ENCODE measurements at regions not wholly inside any gene's neighbourhood (a gene's known extent, or its start where the extent isn't known, plus 50 kb on each side); places are given as distances from the start of the nearest gene placed in this dataset.
"Not testable (repeated sequence)": the region's sequence is repeated elsewhere in the genome, so short reads cannot be mapped to it uniquely, and the experiment has no call there.

DNA sequence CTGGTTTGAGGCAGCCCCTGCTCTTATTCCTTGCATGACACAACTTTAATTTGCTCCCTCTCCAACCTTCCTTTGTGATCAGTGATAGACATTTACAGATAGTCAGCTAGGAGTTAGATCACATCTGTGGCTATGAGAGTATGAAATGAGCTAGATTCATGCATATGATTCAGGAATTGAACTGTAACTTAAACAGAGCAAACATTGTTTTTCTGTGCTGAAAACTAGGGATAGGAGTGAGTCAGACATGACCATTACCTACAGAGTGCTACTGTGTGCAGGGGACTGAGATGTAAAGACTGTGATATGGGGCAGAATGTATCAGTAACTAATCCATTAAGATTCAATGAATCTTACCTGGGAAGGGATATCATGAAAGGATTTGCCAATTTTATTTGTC, 279.4 kb upstream of the SPTLC3 start:
- DNase-seq (ENCODE audit: insufficient read length, low spot score) = no peak
- TF ChIP-seq POLR2A (IDR thresholded peaks at IDR 0.05; ENCODE audit: low read depth, low read length) (no peak), TAF1 (IDR thresholded peaks at IDR 0.05; ENCODE audit: low read depth, low read length) (no peak), POLR2AphosphoS5 (IDR thresholded peaks at IDR 0.05; ENCODE audit: low read depth, low read length) (no peak), SPI1 (IDR thresholded peaks at IDR 0.05; ENCODE audit: low read depth, low read length) (no peak), POU2F2 (IDR thresholded peaks at IDR 0.05; ENCODE audit: low read depth, low read length) (no peak), PAX5 (IDR thresholded peaks at IDR 0.05; ENCODE audit: insufficient read depth, low read length, severe bottlenecking) (no peak)
- FAIRE-seq = no peak

GRCh38 chr20:12733811-12734210, 275.0 kb upstream of the SPTLC3 start:
- TF ChIP-seq SPI1 (IDR thresholded peaks at IDR 0.05; ENCODE audit: low read depth, low read length) = no peak
- TF ChIP-seq POU2F2 (IDR thresholded peaks at IDR 0.05; ENCODE audit: low read depth, low read length) = no peak
- TF ChIP-seq POLR2A (IDR thresholded peaks at IDR 0.05; ENCODE audit: low read depth, low read length) = no peak
- TF ChIP-seq PAX5 (IDR thresholded peaks at IDR 0.05; ENCODE audit: insufficient read depth, low read length, severe bottlenecking) = no peak
- no peak for TF ChIP-seq POLR2AphosphoS5 (IDR thresholded peaks at IDR 0.05; ENCODE audit: low read depth, low read length)
- TF ChIP-seq TAF1 (IDR thresholded peaks at IDR 0.05; ENCODE audit: low read depth, low read length) = no peak
- DNase-seq (ENCODE audit: insufficient read length, low spot score) = no peak
- FAIRE-seq = no peak

DNA sequence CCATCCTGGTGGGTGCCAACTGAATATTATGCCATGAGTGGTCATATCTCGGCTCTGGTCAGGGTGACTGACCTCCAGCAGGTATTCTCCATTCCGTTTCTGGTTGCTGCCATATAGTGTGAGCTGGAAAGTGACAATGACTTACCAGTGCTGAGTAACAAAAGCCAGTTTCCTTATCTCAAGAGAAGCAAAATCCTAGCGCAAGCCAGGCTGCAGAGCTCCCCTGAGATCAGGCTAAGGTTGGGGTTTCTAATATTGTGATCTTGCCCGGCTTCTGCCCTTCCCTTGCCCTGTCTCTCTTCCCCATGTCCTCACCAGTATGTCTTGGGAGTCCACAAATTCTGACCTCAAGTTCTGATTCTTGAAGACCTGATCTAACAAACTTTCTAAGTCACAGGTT, 271.3 kb upstream of the SPTLC3 start:
- TF ChIP-seq SPI1 (IDR thresholded peaks at IDR 0.05; ENCODE audit: low read depth, low read length) (no peak), POU2F2 (IDR thresholded peaks at IDR 0.05; ENCODE audit: low read depth, low read length) (no peak), TAF1 (IDR thresholded peaks at IDR 0.05; ENCODE audit: low read depth, low read length) (no peak), POLR2A (IDR thresholded peaks at IDR 0.05; ENCODE audit: low read depth, low read length) (no peak), PAX5 (IDR thresholded peaks at IDR 0.05; ENCODE audit: insufficient read depth, low read length, severe bottlenecking) (no peak), POLR2AphosphoS5 (IDR thresholded peaks at IDR 0.05; ENCODE audit: low read depth, low read length) (no peak)
- no peak for DNase-seq (ENCODE audit: insufficient read length, low spot score)
- FAIRE-seq = no peak

DNA sequence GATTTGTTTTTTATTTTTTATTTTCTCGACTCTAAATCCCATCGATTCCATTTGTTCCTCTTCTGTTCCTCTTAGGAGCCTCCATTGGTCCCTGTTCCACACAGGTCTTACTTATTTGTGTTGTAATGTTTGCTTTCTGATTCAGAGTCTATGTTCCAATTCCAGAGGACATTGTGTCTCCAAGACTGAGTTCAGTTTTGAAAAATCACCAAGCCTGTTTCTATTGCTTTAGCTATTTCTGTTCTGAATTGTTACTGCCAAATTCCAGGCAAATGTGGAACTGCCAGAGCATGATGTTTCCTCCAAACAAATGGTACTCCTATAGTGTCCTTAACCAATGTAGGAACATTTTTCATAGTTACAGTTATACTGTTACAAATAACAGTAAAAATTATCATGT, 270.9 kb upstream of the SPTLC3 start:
- FAIRE-seq (no peak), DNase-seq (ENCODE audit: insufficient read length, low spot score) (no peak)
- no peak for TF ChIP-seq POU2F2 (IDR thresholded peaks at IDR 0.05; ENCODE audit: low read depth, low read length)
- no peak for TF ChIP-seq SPI1 (IDR thresholded peaks at IDR 0.05; ENCODE audit: low read depth, low read length)
- TF ChIP-seq TAF1 (IDR thresholded peaks at IDR 0.05; ENCODE audit: low read depth, low read length) = no peak
- no peak for TF ChIP-seq POLR2A (IDR thresholded peaks at IDR 0.05; ENCODE audit: low read depth, low read length)
- no peak for TF ChIP-seq PAX5 (IDR thresholded peaks at IDR 0.05; ENCODE audit: insufficient read depth, low read length, severe bottlenecking)
- no peak for TF ChIP-seq POLR2AphosphoS5 (IDR thresholded peaks at IDR 0.05; ENCODE audit: low read depth, low read length)

DNA sequence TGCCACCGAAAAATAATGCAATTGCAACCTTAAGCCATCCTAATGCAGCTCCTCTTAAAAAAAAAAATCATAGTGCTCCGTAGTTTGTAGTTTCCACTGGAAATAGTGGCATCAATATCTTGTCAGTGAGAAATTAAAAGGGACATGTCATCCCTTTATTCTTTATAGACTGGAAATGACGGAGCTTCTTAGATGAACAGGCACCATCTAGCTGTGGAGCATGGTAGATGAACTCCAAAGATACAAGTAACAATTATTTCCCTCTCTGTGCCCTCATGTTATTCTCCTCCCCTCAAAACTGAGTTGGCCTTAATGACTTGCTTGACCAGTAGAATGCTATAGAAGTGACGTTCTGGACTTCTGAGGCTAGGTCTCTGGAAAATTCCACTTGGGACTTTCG, 268.1 kb upstream of the SPTLC3 start:
- no peak for TF ChIP-seq SPI1 (IDR thresholded peaks at IDR 0.05; ENCODE audit: low read depth, low read length)
- FAIRE-seq (no peak), DNase-seq (ENCODE audit: insufficient read length, low spot score) (no peak)

- TF ChIP-seq POU2F2 (IDR thresholded peaks at IDR 0.05; ENCODE audit: low read depth, low read length) = no peak
- TF ChIP-seq POLR2A (IDR thresholded peaks at IDR 0.05; ENCODE audit: low read depth, low read length) = no peak
- no peak for TF ChIP-seq POLR2AphosphoS5 (IDR thresholded peaks at IDR 0.05; ENCODE audit: low read depth, low read length)
- TF ChIP-seq SPI1 (IDR thresholded peaks at IDR 0.05; ENCODE audit: low read depth, low read length) = no peak
- TF ChIP-seq PAX5 (IDR thresholded peaks at IDR 0.05; ENCODE audit: insufficient read depth, low read length, severe bottlenecking) = no peak
- no peak for TF ChIP-seq TAF1 (IDR thresholded peaks at IDR 0.05; ENCODE audit: low read depth, low read length)
- DNase-seq (ENCODE audit: insufficient read length, low spot score) = no peak
- FAIRE-seq = no peak
Measured at GRCh38 chr20:12744037-12744436, 264.7 kb upstream of the SPTLC3 start.

DNA sequence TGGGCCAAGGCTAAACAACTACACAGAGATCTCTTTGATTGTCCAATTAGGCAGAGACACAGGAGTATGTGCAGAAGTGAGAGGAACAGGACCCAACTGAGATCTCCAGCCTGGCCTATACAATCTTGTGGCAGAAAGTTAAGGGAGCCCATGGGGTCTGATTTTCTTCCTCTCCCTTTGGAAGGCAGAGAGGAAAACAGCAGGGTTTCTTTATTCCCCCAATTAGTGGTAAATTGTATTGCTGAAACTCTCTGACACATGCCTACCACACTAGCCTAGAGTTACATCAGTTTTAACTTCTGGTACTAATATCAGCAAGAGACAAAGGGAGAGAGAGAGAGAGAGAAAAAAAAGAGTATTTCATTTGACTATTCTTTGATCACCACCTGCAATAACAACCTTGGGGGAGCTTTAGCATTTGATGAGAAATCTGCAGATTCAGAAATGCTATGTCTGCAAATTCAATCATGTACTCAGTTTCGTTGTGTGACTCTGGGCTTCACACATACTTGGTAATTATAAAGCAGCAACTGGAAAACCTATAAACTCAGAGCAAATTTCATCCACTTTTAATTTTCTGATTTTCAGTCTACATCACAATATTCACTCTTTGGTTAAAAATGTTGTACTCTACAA, 260.3 kb upstream of the SPTLC3 start:
- DNase-seq (ENCODE audit: insufficient read length, low spot score) (no peak), FAIRE-seq (no peak)
- TF ChIP-seq TAF1 (IDR thresholded peaks at IDR 0.05; ENCODE audit: low read depth, low read length) = no peak
- no peak for TF ChIP-seq POU2F2 (IDR thresholded peaks at IDR 0.05; ENCODE audit: low read depth, low read length)
- no peak for TF ChIP-seq PAX5 (IDR thresholded peaks at IDR 0.05; ENCODE audit: insufficient read depth, low read length, severe bottlenecking)
- TF ChIP-seq POLR2AphosphoS5 (IDR thresholded peaks at IDR 0.05; ENCODE audit: low read depth, low read length) = no peak
- no peak for TF ChIP-seq SPI1 (IDR thresholded peaks at IDR 0.05; ENCODE audit: low read depth, low read length)
- TF ChIP-seq POLR2A (IDR thresholded peaks at IDR 0.05; ENCODE audit: low read depth, low read length) = no peak

DNA sequence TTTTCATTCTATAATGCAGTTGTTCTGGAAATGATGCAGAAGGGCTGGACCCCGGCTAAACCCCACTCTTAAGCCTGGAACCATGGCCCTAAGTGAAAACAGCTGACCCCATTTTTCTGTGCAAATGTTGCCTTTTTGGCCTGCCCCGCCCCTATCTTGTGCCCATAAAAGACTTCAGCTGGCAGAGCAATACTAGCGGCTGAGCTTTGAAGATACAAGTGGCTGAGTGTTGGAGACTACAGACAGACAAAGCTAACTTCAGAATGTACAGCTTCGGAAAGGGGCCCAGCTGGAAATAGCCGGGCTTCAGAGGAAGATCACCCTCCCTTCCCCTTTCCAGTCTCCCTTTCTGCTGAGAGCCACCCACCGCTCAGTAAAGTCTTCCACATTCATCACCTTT, 258.6 kb upstream of the SPTLC3 start:
- no peak for TF ChIP-seq PAX5 (IDR thresholded peaks at IDR 0.05; ENCODE audit: insufficient read depth, low read length, severe bottlenecking)
- no peak for TF ChIP-seq POU2F2 (IDR thresholded peaks at IDR 0.05; ENCODE audit: low read depth, low read length)
- TF ChIP-seq POLR2A (IDR thresholded peaks at IDR 0.05; ENCODE audit: low read depth, low read length) = no peak
- TF ChIP-seq SPI1 (IDR thresholded peaks at IDR 0.05; ENCODE audit: low read depth, low read length) = no peak
- TF ChIP-seq POLR2AphosphoS5 (IDR thresholded peaks at IDR 0.05; ENCODE audit: low read depth, low read length) = no peak
- no peak for TF ChIP-seq TAF1 (IDR thresholded peaks at IDR 0.05; ENCODE audit: low read depth, low read length)
- FAIRE-seq = no peak

GRCh38 chr20:12752900-12753693, 255.7 kb upstream of the SPTLC3 start:
- FAIRE-seq; DNase-seq (ENCODE audit: insufficient read length, low spot score): not testable (repeated sequence)

More for the DNA sequence above, 258.6 kb upstream of the SPTLC3 start:
- no peak for DNase-seq (ENCODE audit: insufficient read length, low spot score)

DNA sequence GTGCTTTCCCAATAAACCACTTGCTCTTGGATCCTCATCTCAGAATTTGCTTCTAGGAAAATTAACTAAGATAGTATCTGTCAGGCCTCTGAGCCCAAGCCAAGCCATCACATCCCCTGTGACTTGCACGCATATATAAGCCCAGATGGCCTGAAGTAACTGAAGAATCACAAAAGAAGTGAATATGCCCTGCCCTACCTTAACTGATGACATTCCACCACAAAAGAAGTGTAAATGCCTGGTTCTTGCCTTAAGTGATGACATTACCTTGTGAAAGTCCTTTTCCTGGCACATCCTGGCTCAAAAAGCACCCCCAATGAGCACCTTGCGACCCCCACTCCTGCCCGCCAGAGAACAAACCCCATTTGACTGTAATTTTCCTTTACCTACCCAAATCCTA, 255.0 kb upstream of the SPTLC3 start:
- not testable (repeated sequence) for FAIRE-seq; DNase-seq (ENCODE audit: insufficient read length, low spot score)

DNA sequence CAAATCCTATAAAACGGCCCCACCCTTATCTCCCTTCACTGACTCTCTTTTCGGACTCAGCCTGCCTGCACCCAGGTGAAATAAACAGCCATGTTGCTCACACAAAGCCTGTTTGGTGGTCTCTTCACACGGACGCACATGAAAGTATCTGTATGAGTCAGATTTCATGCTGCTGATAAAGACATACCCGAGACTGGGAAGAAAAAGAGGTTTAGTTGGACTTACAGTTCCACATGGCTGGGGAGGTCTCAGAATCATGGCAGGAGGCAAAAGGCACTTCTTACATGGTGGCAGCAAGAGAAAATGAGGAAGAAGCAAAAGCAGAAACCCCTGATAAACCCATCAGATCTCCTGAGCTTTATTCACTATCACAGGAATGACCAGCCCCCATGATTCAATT, 249.3 kb upstream of the SPTLC3 start:
- FAIRE-seq; DNase-seq (ENCODE audit: insufficient read length, low spot score): not testable (repeated sequence)

All from GM12891 (cell line).